GM12873 (cell line): ENCODE measurements at regions not wholly inside any gene's neighbourhood (a gene's known extent, or its start where the extent isn't known, plus 50 kb on each side); places are given as distances from the start of the nearest gene placed in this dataset.

Experiments
- CTCF ChIP-seq: IDR thresholded peaks from 2 replicates; pipeline ENCODE4 v1.5.1; 2012; ENCODE audit warnings: low read depth, mild to moderate bottlenecking, moderate library complexity, low read length, control low read depth; ENCODE audit not compliant: insufficient read depth; ENCODE audit errors: missing control alignments

- TF ChIP-seq CTCF, result no peak
Measured at GRCh38 chr4:96730432-96730831, 890.5 kb downstream of the PDHA2 start.

DNA sequence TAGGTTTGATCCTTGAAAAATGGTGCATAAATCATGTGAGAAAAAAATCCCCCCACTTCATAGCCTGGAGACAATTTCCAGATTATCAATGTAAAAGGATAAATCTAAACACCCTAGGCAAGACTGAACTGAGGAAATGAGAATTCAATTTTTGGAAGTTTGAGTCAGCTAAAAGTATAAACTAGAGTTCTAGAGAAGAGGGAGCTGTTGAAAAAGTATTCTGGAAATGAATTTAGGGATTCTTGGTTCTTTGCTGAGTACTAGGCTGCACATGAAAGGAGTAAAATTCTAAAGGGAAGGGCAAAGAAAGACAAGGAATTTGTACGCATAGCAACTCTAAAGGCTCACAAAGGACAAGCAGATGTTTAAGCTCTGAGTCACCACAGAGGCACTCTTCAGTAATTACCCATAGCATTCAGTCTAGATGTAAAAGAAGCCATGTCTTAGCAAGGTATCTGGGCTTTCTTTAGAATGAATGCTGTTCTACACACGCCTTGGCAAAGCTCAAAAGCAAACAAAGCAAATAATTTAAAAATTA lies 896.5 kb downstream of the PDHA2 start:
- TF ChIP-seq CTCF, result no peak

- TF ChIP-seq CTCF, result no peak
Measured at GRCh38 chr4:96739101-96739500, 899.2 kb downstream of the PDHA2 start.

DNA sequence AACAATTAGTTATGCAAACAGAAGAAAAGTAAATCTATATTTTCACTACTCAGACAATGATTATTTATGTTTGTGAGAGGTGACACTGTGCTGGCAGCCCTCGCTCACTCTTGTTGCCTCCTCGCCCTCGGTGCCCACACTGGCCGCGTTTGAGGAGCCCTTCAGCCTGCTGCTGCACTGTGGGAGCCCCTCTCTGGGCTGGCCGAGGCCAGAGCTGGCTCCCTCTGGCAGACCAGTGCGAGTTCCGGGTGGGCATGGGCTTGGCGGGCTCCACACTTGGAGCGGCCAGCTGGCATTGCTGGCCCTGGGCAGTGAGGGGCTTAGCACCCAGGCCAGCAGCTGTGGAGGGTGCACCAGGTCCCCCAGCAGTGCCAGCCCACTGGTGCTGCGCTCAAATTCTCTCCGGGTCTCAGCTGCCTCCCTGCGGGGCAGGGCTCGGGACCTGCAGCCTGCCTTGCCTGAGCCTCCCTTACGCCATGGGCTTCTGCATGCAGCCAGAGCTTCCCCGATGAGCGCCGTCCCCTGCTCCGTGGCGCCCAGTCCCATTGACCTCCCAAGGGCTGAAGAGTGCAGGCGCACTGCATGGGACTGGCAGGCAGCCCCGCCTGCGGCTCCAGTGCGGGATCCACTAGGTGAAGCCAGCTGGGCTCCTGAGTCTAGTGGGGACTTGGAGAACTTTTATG lies 902.6 kb downstream of the PDHA2 start:
- TF ChIP-seq CTCF, result no peak

- no peak for TF ChIP-seq CTCF
Measured at GRCh38 chr4:96744676-96745075, 904.8 kb downstream of the PDHA2 start.

DNA sequence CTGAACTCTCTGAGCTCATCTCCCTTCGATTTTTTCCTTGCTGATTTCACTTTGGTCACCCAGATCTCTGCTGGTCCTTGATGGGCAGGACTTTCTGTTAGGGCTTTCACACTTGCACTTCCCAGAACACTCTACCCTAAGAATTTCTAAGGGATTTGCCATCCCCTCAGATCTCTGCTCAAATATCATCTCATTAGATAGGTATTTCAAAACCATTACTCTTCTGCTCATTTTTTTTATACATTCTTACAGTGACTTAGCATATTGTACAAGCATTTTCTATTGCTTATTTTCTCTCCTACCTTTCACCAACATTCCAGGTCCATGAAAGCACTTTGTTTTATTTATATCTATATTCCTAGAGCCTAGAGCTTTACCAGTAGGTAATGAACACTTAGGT lies 913.3 kb downstream of the PDHA2 start:
- no peak for TF ChIP-seq CTCF

DNA sequence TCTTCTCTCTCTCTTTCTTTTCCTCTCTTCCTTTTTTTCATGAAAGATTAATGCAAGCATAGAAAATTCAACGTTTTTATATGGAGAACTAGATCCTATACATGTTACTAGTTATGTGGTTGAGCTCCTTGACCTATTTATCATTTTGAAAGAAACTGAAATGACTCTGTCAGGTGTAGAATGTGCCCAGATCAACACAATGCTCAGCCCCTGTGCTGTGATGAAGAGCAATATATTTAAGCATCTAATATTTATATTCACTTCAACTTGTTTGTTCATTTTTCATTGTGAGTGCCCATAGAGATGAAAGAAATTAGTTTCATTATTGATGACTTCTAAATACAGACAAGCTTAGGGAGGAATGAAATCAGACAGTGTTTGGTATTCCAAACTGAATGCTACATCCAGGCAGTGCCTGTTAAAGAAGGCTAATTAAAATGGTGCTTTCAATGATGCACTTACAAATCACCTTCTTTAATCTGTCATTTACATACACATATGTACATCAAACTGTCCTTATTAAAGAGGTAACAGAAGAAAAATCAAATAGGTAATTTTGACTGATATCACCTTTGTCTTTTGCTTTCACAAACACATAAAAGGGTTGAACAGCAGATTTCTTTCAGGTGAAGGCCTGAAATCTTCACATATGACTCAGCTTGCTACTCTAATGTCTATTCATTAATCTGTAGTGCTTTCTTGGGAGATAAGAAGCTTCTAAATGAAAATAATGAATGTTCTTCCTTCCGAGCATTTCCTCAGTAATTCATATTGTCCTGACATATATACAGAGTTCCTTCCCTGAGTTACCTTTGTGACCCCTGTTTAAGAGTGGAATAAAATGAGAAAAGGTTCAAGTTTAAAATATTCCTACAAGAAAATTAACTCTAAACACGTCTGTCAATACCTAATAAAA lies 915.9 kb downstream of the PDHA2 start:
- no peak for TF ChIP-seq CTCF
